Bronchial epithelial cell (primary cell): ENCODE measurements at regions not wholly inside any gene's neighbourhood (a gene's known extent, or its start where the extent isn't known, plus 50 kb on each side); places are given as distances from the start of the nearest gene placed in this dataset.

Source experiments
- DNase-seq: peaks from one replicate; pipeline ENCODE4 v3.0.0-alpha.2; 2010; ENCODE audit warnings: low read depth
- FAIRE-seq: peaks from 2 replicates; lab custom pipeline; 2011; peaks lifted over from hg19 to GRCh38; lab: Jason Lieb, UNC
- H3K27me3 ChIP-seq: 2 replicates; pipeline ENCODE4 v1.5.1; 2011; ENCODE audit warnings: low read length; ENCODE audit not compliant: control insufficient read depth, insufficient read depth
- H3K36me3 ChIP-seq: 2 replicates; pipeline ENCODE4 v1.5.1; 2011; ENCODE audit warnings: low read length; ENCODE audit not compliant: control insufficient read depth, insufficient read depth
- H3K4me3 ChIP-seq: 2 replicates; pipeline ENCODE4 v1.5.1; 2011; ENCODE audit warnings: mild to moderate bottlenecking, low read depth, low read length, control low read depth
- CTCF ChIP-seq: IDR thresholded peaks from 2 replicates; pipeline ENCODE4 v1.5.1; 2011; ENCODE audit warnings: mild to moderate bottlenecking, moderate library complexity, low read length, control low read depth, inconsistent platforms; ENCODE audit not compliant: insufficient read depth, severe bottlenecking

GRCh38 chr4:27474691-27475090 is 614.0 kb downstream of the STIM2 start:
- no peak for FAIRE-seq
- no peaks in the 10 kb centered on the region for H3K36me3 ChIP-seq
- no peak for TF ChIP-seq CTCF
- DNase-seq: no peak
- H3K27me3 ChIP-seq: no peaks in the 10 kb centered on the region
- no peak overlapping the region for H3K4me3 ChIP-seq

- no peak for TF ChIP-seq CTCF
- no peaks in the 10 kb centered on the region for H3K27me3 ChIP-seq
- no peak for DNase-seq
- H3K4me3 ChIP-seq: no peak overlapping the region
- FAIRE-seq: no peak
- no peaks in the 10 kb centered on the region for H3K36me3 ChIP-seq
These were observed 623.6 kb downstream of the STIM2 start for GRCh38 chr4:27484216-27484615.

- no peak overlapping the region for H3K4me3 ChIP-seq
- FAIRE-seq (no peak), DNase-seq (no peak)
- no peaks in the 10 kb centered on the region for H3K27me3 ChIP-seq
- no peak for TF ChIP-seq CTCF
- no peaks in the 10 kb centered on the region for H3K36me3 ChIP-seq
These were observed 629.7 kb downstream of the STIM2 start for GRCh38 chr4:27490315-27490714.

- FAIRE-seq: no peak
- H3K4me3 ChIP-seq: no peak overlapping the region
- no peak for TF ChIP-seq CTCF
- no peaks in the 10 kb centered on the region for H3K36me3 ChIP-seq
- DNase-seq: no peak
- no peaks in the 10 kb centered on the region for H3K27me3 ChIP-seq
These were observed 630.1 kb downstream of the STIM2 start for GRCh38 chr4:27490766-27491165.

GRCh38 chr4:27506401-27506800 is 645.8 kb downstream of the STIM2 start:
- FAIRE-seq (no peak), DNase-seq (no peak)
- no peak for TF ChIP-seq CTCF
- Histone ChIP-seq H3K27me3 (no peaks in the 10 kb centered on the region), H3K36me3 (no peaks in the 10 kb centered on the region), H3K4me3 (no peak overlapping the region)

GRCh38 chr4:27514711-27515110 is 654.1 kb downstream of the STIM2 start:
- DNase-seq (no peak), FAIRE-seq (no peak)
- no peak overlapping the region for H3K4me3 ChIP-seq
- no peaks in the 10 kb centered on the region for H3K27me3 ChIP-seq
- TF ChIP-seq CTCF: no peak
- no peaks in the 10 kb centered on the region for H3K36me3 ChIP-seq
